GM12864 (cell line): ENCODE measurements at regions not wholly inside any gene's neighbourhood (a gene's known extent, or its start where the extent isn't known, plus 50 kb on each side); places are given as distances from the start of the nearest gene placed in this dataset.

Source experiments
- DNase-seq: peaks from one replicate; pipeline ENCODE4 v3.0.0-alpha.2; 2011; ENCODE audit warnings: low read depth
- H3K4me3 ChIP-seq: 2 replicates; pipeline ENCODE4 v1.5.1; 2011; ENCODE audit warnings: mild to moderate bottlenecking, low read depth, low read length, control low read depth
- CTCF ChIP-seq: IDR thresholded peaks from 2 replicates; pipeline ENCODE4 v1.5.1; 2011; ENCODE audit warnings: low read depth, mild to moderate bottlenecking, moderate library complexity, low read length, control low read depth, inconsistent platforms; ENCODE audit errors: missing control alignments

- no peak for TF ChIP-seq CTCF
- DNase-seq = no peak
- no peak overlapping the region for H3K4me3 ChIP-seq
These were observed 676.6 kb upstream of the CCDC179 start for GRCh38 chr11:23536907-23537306.

GRCh38 chr11:23539556-23539955 is 679.3 kb upstream of the CCDC179 start:
- no peak for DNase-seq
- no peak for TF ChIP-seq CTCF
- no peak overlapping the region for H3K4me3 ChIP-seq

- peak; percentile 81 for TF ChIP-seq CTCF
- H3K4me3 ChIP-seq = no peak overlapping the region
- DNase-seq = no peak
These were observed 679.9 kb upstream of the CCDC179 start for GRCh38 chr11:23540101-23540561.

- no peak overlapping the region for H3K4me3 ChIP-seq
- no peak for TF ChIP-seq CTCF
- no peak for DNase-seq
These were observed 681.9 kb upstream of the CCDC179 start for GRCh38 chr11:23542189-23542588.

GRCh38 chr11:23542816-23543215 is 682.5 kb upstream of the CCDC179 start:
- no peak for DNase-seq
- no peak for TF ChIP-seq CTCF
- no peak overlapping the region for H3K4me3 ChIP-seq

GRCh38 chr11:23543651-23544222 is 683.5 kb upstream of the CCDC179 start:
- TF ChIP-seq CTCF = no peak
- no peak for DNase-seq
- H3K4me3 ChIP-seq = no peak overlapping the region

- no peak for DNase-seq
- H3K4me3 ChIP-seq = no peak overlapping the region
- no peak for TF ChIP-seq CTCF
These were observed 691.4 kb upstream of the CCDC179 start for GRCh38 chr11:23551706-23552105.
